ENCODE measurements at regions not wholly inside any gene's neighbourhood (a gene's known extent, or its start where the extent isn't known, plus 50 kb on each side); places are given as distances from the start of the nearest gene placed in this dataset.

DNA sequence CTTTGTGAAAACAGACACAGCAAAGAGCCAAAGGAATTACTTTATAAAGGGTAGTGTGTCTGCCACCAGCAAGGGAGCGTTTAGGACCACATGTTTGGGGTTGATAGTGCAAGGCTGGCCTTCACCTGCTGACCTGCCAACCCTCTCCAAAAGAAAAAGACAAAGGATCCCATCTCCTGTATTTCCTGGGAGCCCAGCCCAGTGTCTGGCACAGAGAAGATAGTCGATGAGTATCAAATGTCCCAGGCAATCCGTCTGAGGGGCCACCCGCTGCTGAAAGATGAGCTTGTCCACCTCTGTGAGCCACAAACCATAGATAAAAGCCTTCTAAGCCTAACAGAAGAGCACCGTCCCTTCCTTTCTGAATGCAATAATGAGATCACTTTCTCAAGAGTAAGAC is 154.8 kb upstream of the CTNNB1 start:
- DNase-seq (ENCODE audit: low read depth) = no peak

DNA sequence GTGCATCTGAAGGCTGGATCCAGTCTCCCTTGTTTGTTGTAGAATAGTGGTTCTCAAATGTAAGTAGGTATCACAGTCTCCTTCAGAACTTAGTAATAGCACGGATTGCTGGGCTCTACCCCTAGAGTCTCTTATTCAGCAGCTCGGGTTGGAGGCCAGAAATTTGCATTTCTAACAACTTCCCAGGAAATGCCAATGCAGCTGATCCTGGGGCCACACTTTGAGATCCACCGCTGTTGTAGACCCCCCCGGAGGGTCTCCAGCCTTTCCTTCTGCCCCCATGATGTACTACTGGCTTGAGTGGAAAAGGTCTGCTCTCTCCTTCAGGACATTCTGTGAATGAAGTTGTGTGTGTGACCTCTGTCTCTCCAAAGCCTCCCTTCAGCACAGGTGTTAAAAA is 153.8 kb upstream of the CTNNB1 start:
- no peak for DNase-seq (ENCODE audit: low read depth)

DNA sequence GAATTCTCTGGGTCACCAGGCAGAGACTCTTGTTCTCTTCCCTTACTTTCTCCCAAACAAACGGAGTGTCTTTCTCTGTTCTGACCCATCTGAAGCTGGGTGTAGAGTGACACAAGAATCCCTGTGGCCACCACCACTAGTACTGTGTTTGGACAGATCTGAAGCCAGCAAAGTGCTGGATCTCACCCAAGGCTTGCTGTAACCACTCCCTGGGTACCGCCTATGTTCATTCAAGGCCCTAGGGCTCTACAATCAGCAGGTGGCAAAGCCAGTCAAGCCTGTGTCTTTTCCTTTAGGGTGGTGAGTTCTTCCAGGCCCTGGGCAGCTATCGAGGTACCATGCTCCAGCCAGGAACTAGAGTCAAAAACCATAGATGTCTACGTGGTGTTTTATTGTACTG is 149.2 kb upstream of the CTNNB1 start:
- no peak for DNase-seq (ENCODE audit: low read depth)

DNA sequence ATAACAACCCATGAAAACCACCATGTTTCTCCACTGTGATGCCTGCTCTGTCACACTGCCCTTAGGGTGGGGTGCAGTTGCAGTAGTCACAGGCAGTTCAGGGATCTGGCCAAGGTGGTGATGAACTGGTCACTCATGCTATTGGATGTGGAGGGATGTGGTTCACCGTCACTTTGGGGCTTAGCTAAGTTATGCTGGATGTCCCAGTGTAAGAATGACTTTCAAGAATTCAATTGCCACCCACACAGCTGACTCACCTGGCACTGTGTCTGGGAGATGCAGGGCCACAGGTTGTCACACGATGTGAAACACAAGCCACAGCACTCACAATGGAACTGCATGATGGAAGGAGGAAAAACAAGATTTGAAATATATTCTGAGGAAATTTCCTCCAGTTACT is 146.1 kb upstream of the CTNNB1 start:
- DNase-seq (ENCODE audit: low read depth) = no peak

GRCh38 chr3:41060106-41060505 is 139.2 kb upstream of the CTNNB1 start:
- no peak for DNase-seq (ENCODE audit: low read depth)

- no peak for DNase-seq (ENCODE audit: low read depth)
Measured at GRCh38 chr3:41064070-41064469, 135.2 kb upstream of the CTNNB1 start.

DNA sequence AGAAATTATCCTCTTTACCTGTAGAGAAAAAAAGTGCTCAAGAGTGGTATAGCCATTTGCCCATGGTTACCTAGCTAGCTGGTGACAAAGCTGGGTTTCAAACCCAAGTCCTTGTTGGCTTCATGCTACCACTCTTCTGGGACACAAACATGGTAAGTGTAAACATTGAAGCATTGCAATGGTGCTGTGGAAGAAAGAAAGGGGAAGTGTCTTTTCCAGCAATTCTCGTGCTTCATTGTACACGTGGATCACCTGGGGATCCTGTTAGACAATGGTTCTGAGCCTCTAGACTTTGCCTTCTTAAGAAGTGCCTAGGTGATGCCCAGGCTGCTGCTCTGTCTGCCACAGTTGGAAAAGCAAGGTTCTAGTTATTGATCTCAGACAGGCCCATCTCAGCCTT is 134.8 kb upstream of the CTNNB1 start:
- no peak for DNase-seq (ENCODE audit: low read depth)

GRCh38 chr3:41065340-41065739 is 134.0 kb upstream of the CTNNB1 start:
- DNase-seq (ENCODE audit: low read depth) = no peak

- no peak for DNase-seq (ENCODE audit: low read depth)
Measured at GRCh38 chr3:41073190-41073589, 126.1 kb upstream of the CTNNB1 start.

GRCh38 chr3:41075975-41076374 is 123.3 kb upstream of the CTNNB1 start:
- no peak for DNase-seq (ENCODE audit: low read depth)

GRCh38 chr3:41076399-41076798 is 122.9 kb upstream of the CTNNB1 start:
- no peak for DNase-seq (ENCODE audit: low read depth)

DNA sequence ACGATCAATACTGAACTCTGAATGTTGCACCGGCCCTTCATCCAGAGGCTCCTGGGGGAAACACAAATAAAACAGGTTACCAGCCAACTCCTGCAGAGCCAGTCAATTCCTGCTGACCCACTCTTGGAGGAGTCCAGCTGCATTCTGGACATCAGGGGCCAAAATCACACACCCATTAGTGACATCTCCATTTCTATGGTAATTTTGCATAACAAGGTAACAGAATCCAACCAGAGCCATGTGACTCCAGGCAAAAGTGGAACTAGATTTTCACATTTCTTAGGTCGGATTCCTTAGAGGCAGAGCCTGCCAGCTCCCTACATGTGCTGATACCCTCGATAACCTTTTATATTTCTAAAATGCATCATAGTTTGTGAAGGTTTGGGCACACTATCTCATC is 119.2 kb upstream of the CTNNB1 start:
- no peak for DNase-seq (ENCODE audit: low read depth)

GRCh38 chr3:41088882-41089281 is 110.4 kb upstream of the CTNNB1 start:
- DNase-seq (ENCODE audit: low read depth) = no peak

GRCh38 chr3:41089566-41089965 is 109.7 kb upstream of the CTNNB1 start:
- no peak for DNase-seq (ENCODE audit: low read depth)

DNA sequence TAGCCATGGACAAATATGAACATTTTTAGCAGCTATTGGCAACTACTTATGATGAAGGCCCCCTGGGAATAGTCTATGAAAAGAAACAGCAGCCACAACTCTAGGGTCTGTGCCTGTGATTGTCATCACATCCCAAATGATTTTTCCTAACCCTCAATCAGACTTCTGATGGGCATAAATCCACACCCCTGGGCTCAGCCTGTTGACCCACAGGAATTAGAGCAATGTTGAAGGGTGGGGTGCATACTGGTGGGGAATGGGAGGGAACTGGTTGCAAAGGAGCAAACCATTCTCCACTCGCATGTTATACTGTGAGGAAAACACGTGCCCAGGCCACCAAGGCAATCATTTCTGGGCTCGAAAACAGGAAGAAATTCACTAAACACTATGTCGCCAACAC is 106.5 kb upstream of the CTNNB1 start:
- DNase-seq (ENCODE audit: low read depth) = no peak

GRCh38 chr3:41093476-41093875 is 105.8 kb upstream of the CTNNB1 start:
- DNase-seq (ENCODE audit: low read depth) = no peak

- DNase-seq (ENCODE audit: low read depth) = no peak
Measured at GRCh38 chr3:41094351-41094750, 105.0 kb upstream of the CTNNB1 start.

DNA sequence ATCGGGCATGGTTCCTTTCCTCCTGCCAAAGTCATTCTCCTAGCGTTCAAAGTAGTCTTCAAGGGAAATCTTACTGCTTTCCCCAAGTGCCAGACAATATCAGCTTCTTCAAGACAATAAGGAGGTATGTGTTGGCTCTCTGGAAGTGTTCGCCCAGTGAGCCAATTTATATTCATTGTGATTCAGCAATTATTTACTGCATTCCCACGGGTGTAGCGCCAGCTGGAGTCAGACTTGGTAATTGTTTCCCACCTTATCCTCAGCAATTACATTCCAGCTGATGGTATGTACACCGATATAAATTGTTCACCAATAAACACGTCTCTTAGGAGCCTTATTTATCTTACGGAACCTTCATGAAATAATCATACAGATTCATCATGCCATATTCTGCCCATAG is 103.6 kb upstream of the CTNNB1 start:
- no peak for DNase-seq (ENCODE audit: low read depth)

DNA sequence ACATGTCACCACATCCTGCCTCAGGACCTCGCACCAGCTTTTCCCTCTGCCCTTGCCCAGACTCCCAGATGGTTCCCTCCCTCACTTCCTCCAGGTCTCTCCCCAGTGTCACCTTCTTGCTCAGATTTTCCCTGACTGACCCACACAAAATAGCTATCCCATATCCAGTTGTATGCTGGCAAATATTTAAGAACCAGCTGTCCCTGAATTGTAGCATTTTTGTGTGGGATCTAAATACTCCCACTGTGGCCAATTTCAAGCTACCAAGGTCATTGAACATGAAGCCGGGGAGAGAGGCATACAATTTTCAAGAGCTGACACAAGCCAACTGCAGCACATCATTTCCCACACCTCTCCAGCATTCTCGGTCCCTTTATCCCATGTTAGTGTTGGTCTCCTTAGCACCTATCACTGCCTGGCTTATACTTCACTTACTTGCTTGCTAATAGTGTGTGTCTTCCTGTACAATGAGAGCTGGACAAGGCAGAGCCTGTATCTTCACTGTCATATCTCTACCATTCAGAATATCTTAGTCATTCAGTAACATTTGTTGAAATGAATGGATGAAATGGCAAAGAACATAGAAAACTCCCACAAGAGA is 101.3 kb upstream of the CTNNB1 start:
- no peak for DNase-seq (ENCODE audit: low read depth)

GRCh38 chr3:41101231-41101630 is 98.1 kb upstream of the CTNNB1 start:
- no peak for DNase-seq (ENCODE audit: low read depth)

DNA sequence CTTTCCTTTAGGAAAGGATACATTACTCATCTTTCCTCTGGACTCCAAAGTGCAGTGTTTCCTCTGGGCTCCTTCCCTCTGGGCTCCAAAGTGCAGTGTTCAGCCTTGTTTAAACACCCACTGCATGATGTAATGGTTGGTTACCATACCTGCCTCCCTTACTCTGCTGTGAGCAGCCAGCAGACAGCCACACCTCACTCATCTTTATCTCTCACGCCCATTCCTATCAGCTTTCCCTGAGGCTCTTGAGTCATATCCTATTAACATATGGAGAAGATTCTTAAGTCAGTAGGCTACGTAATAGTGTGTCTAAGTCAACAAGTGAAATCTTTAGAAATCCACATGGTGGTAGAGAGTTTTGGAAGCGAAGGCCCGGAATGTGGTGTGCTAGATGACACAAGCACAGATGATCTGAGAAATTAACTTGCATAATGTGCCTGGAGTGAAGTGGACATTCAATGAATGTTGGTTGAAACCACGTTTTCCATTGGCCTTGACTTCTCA is 97.2 kb upstream of the CTNNB1 start:
- no peak for DNase-seq (ENCODE audit: low read depth)

GRCh38 chr3:41102750-41103149 is 96.6 kb upstream of the CTNNB1 start:
- no peak for DNase-seq (ENCODE audit: low read depth)

GRCh38 chr3:41103200-41103599 is 96.1 kb upstream of the CTNNB1 start:
- DNase-seq (ENCODE audit: low read depth) = no peak

- no peak for DNase-seq (ENCODE audit: low read depth)
Measured at GRCh38 chr3:41104147-41104546, 95.2 kb upstream of the CTNNB1 start.

GRCh38 chr3:41106691-41107090 is 92.6 kb upstream of the CTNNB1 start:
- DNase-seq (ENCODE audit: low read depth) = no peak

Measured in activated T-helper 9 cell treated with anti-CD3 and anti-CD28 coated beads, Interleukin-2, amount 50 U/mL, for 16 hours (primary cell).